HG03354 (cell line): ENCODE measurements at regions not wholly inside any gene's neighbourhood (a gene's known extent, or its start where the extent isn't known, plus 50 kb on each side); places are given as distances from the start of the nearest gene placed in this dataset.
"Not testable (repeated sequence)": the region's sequence is repeated elsewhere in the genome, so short reads cannot be mapped to it uniquely, and the experiment has no call there.

ENCODE experiments used
- ATAC-seq: cut with Tn5 transposase; IDR thresholded peaks from one replicate; pipeline ENCODE4 v1.9.1; 2021; ENCODE audit warnings: mild to moderate bottlenecking; ENCODE audit not compliant: unreplicated experiment, poor library complexity, severe bottlenecking

DNA sequence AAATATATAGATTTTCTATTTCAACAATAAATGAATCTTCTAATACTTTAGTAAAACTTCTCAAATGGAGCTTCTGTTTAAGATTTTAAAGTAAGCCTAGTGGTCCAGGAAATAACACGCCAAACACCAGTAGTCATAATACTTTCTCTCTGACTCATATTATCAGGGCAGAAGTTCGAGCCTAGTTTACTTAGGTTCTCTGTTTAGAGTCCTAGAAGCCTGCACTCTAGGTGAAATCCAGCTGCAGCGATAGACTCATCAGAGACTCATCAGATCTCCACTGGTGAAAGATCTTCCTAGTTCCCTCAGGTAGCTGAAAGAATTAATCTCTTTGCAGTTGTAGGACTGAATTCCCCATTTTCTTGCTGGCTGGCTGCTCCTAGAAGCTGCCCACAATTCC, 552.5 kb upstream of the ROBO2 start:
- ATAC-seq: no peak

DNA sequence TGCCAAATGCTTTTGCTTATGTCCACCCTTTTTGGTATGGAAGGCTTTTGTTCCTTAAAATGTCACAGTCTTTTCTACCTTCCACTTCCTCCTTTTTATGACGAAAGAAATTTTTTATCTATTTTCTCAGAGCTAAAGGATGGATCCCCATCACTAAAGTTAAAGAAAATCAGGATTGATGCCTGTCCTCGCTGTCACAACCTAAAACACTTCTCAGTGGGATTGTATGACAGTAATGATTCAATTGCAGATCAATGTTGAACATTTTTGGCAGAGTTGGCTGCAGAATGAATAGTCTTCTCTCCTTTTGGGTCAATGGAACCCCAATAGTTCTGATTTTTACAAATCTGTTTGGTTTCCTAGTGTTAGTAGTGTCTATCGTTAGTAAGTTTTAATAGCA, 549.8 kb upstream of the ROBO2 start:
- ATAC-seq: no peak

DNA sequence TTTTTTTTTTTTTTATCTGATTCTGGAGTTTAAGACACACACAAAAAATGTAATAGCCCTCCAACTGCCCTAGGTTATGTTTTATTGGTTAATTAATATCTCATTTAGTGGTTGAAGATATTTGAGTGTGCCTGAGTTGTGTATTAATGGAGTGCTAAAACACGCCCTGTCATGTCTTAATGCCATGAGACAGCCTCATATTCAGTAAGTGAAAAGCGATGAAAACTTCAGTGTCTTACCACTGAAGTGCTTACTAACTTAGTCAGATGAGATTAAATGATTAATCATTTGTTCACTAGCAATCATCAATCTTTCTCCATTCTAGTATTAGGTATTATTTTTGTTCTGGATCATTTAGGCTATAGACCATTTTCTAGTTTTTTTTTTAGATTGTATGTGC, 544.7 kb upstream of the ROBO2 start:
- ATAC-seq: no peak

DNA sequence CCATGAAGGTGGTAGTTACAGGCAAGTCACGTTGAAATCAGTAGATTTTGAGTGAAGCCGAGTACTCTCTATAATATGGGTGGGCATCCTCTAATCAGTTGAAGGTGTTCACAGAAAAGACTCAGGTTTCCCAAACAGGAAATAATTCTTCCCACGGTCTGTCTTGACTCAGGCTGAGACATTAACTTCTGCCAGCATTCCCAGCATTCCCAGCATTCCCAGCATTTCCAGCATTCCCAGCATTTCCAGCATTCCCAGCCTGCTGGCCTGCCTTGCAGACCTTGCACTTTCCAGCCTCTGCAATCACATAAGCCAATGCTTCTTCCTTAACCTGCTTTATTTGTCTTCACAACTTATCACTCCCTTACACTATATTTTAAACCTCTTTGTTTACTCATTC, 542.3 kb upstream of the ROBO2 start:
- ATAC-seq: no peak

DNA sequence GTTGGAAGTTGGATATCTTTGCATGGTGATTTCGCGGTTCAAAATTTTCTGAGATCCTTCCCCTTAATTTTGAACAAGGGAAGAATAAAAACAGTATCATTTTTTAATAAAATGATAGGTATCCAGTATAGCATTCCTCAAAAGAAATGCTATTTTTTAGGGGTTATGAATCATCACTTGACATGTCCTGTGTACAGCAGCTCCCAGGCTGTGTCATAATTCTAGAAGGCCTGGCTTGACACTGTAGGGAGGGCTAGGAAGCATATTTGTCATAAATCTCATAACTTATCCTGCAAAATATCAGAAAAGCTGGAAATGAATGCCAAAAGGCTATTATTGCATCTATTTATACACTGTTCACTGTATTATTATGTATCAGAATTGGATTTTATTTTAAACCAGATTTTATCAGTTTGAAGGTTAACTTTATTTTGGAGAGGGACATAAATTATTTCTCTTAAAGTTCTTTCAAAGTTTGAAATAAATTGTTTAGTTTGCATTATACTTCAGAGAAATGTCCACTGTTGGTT, 539.1 kb upstream of the ROBO2 start:
- no peak for ATAC-seq

DNA sequence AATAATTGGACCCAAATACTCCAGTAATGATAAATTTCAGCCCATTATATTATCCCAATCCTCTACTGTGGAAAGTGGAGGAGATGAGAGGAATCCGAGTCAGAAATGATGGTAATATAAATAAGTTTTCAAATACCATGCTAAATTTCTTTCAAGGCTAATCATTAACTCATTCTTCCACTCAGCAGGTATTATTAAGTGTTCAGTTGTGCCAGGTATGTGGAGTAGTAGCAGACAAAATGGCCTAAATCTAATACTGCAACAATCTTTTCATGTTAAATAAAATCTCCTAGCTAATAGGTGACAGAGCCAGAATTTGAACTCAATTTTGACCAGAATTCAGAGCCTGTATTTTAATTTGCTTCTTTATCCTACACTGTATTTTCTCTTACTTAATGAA, 538.6 kb upstream of the ROBO2 start:
- no peak for ATAC-seq

- ATAC-seq: no peak
Measured at GRCh38 chr3:76502076-76502475, 537.8 kb upstream of the ROBO2 start.

DNA sequence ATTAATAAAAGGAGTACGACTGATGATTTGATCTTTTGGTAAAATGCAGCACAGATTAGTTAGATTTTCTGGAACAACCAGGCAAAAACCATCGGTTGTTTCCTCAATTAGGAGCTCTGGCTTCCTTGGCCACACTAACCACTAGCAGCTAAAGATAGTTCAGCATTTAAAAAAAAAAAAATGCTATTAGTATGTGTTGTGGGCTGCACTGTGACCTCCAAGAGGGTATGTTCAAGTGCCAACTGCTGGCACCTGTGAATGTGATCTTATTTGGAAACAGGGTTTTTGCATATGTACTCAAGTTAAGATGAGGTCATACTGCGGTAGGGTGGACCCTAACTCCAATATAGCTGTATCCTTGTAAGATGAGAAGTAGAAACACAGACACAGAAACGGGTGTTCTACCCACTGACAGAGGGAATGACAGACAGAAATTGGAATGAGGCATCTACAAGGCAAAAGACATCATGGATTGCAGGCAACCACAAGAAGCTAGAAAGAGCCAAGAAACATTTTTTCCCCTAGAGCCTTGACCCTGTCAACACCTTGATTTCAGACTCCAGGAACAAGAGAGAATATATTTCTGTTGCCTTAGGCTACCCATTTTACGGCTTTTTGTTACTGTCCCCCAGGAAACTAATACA, 534.6 kb upstream of the ROBO2 start:
- no peak for ATAC-seq

- ATAC-seq: no peak
Measured at GRCh38 chr3:76509179-76509830, 530.6 kb upstream of the ROBO2 start.

DNA sequence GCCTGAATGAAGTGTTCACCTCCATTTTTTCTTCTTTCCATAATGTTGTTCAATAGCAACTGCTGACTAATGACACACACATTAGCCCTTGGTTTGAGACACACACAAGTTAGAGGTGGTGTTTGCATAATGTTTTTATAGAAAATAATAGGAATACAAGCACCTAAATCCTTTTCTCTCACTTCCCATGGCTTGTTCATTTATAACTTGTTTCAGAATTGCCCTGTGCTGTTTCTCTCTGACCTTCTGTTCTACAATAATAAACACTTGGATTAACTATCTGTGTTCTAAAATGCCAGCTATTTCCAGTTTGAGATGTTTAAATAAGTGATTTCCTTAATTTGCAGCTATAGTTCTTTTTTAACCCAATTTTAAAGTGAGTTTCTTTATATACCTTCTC, 525.1 kb upstream of the ROBO2 start:
- ATAC-seq: no peak

- ATAC-seq: no peak
Measured at GRCh38 chr3:76523337-76523736, 516.6 kb upstream of the ROBO2 start.

DNA sequence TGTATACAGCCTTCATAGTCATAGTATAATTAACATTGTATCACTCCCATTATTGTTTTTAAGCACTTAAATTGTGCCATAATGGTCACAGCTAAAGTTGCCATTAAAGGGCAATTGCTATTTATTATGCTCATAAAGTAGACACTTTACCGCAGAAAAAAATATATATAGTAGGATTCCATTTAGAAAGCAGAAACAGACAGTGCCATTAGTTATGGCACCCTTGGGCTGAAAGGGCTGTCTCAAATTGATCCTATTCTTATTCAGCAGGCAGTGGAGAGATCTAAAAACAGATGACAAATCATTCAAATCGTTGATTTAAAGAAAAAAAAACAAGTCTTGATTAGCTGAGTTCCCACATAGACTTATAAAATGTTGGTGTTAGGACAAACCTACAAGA, 514.2 kb upstream of the ROBO2 start:
- ATAC-seq: no peak

GRCh38 chr3:76527773-76528172, 512.1 kb upstream of the ROBO2 start:
- no peak for ATAC-seq

GRCh38 chr3:76532158-76532822, 507.6 kb upstream of the ROBO2 start:
- no peak for ATAC-seq

- not testable (repeated sequence) for ATAC-seq
Measured at GRCh38 chr3:76533710-76534109, 506.2 kb upstream of the ROBO2 start.

- ATAC-seq: not testable (repeated sequence)
Measured at GRCh38 chr3:76537857-76538256, 502.0 kb upstream of the ROBO2 start.

GRCh38 chr3:76547674-76548073, 492.2 kb upstream of the ROBO2 start:
- ATAC-seq: no peak

- ATAC-seq: no peak
Measured at GRCh38 chr3:76550522-76551201, 489.2 kb upstream of the ROBO2 start.

DNA sequence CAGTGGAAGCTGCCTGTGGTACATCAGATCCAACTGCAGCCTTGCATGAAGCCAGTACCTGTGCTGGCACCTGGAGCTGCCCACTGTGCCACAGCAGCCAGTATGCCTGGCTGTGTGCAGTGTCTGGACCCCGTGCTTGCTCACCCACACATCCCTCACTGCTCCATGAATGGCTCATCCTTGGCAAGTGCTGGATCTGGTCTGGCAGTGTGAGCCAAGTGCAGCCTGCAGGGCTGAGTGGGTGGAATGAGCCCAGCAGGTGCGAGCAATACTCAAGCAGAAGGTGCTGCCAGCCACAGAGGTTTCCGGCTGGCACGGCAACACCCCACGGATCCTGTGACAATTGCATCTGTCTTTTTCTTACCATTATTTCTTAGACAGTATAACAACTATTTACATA, 488.2 kb upstream of the ROBO2 start:
- ATAC-seq: no peak

DNA sequence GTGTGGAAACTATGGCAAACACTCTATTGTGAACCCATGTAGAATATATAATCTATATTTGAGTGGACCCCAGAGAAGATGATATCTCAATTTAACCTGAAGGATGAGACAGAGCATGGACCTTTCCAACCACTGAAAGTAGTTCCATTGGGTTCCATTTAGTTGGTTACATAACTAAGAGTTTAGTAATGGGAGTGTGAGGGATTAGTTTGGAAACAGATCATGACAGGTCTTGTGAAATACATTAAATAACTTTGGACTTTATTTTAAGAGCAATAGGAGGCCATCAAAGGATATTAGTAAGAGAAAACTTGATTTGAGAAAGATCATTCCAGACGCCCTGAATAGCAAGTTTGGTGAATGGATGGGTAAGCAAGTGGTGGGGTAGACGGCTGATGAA, 487.2 kb upstream of the ROBO2 start:
- ATAC-seq: no peak

GRCh38 chr3:76554707-76555106, 485.2 kb upstream of the ROBO2 start:
- no peak for ATAC-seq
